HepG2 (cell line): ENCODE measurements at regions not wholly inside any gene's neighbourhood (a gene's known extent, or its start where the extent isn't known, plus 50 kb on each side); places are given as distances from the start of the nearest gene placed in this dataset.

Experiments used
- ATAC-seq: fragments of 200-7000 bp; cut with Tn5 transposase; 3 replicates; pipeline ENCODE4 v1.9.1; 2020; ENCODE audit warnings: mild to moderate bottlenecking, moderate library complexity
- BruUV-seq: library from RNA; stranded (reverse); fragments of 400-500 nt; replicated peaks from 2 replicates; lab custom pipeline; 2021; lab: Mats Ljungman, UMichigan
- CTCF ChIA-PET: fragments of 300-600 bp; formaldehyde crosslinking; extraction: SDS; loops from one replicate; lab custom pipeline; 2021; ENCODE audit warnings: low total read pairs, inconsistent platforms, low intra/inter-chr PET ratio; lab: Yijun Ruan, JAX
- POLR2A ChIA-PET: fragments of 350-600 bp; sonication (Branson Sonifier 250); formaldehyde crosslinking; loops from one replicate; lab custom pipeline; 2020; ENCODE audit warnings: antibody characterized with exemption, inconsistent platforms; lab: Yijun Ruan, JAX
- DNase-seq: peaks from one replicate; pipeline ENCODE4 v3.0.0-alpha.2; 2015; ENCODE audit warnings: low spot score
- FAIRE-seq: peaks from 3 replicates; lab custom pipeline; 2011; peaks lifted over from hg19 to GRCh38; lab: Jason Lieb, UNC
- H2AFZ ChIP-seq: one replicate; pipeline ENCODE4 v1.6.1; 2011; ENCODE audit warnings: low read length, inconsistent platforms
- H3K27ac ChIP-seq: fragments of 300-600 bp; 3 replicates; pipeline ENCODE4 v1.8.0; 2011; ENCODE audit warnings: mixed run types, mild to moderate bottlenecking, mixed read lengths, low read length, inconsistent platforms; ENCODE audit not compliant: insufficient read depth; ENCODE audit errors: extremely low read length
- H3K27me3 ChIP-seq, 2 experiments: fragments of 200-600 bp in 1 of 2; 2 replicates in 1 of 2; 3 replicates in 1 of 2; pipeline versions ENCODE4 v1.6.0 to v1.8.0; 2011; ENCODE audit warnings: low read length in 2 of 2, mild to moderate bottlenecking in 2 of 2, moderate library complexity in 2 of 2, inconsistent platforms in 1 of 2; ENCODE audit not compliant: insufficient read depth in 2 of 2, control insufficient read depth in 1 of 2
- H3K36me3 ChIP-seq, 2 experiments: fragments of 200-600 bp in 1 of 2; replicated peaks in 1 of 2; 2 replicates in 1 of 2; 3 replicates in 1 of 2; pipeline versions ENCODE4 v1.5.1 to v1.8.0; 2011; ENCODE audit warnings: low read length in 2 of 2, inconsistent platforms in 1 of 2; ENCODE audit not compliant: insufficient read depth in 2 of 2, control insufficient read depth in 1 of 2
- H3K4me1 ChIP-seq: 2 replicates; pipeline ENCODE4 v1.5.1; 2012; ENCODE audit warnings: low read length, inconsistent platforms; ENCODE audit not compliant: insufficient read depth
- H3K4me2 ChIP-seq: 2 replicates; pipeline ENCODE4 v1.6.0; 2011; ENCODE audit warnings: low read depth, low read length, inconsistent platforms
- H3K4me3 ChIP-seq, 3 experiments: fragments of 200-600 bp in 1 of 3; sonication (generic), shearing (Covaris generic) in 1 of 3; replicated peaks in 1 of 3; 2 replicates each; pipeline ENCODE4 v1.5.1; 2011 to 2016; ENCODE audit warnings: low read length in 3 of 3, inconsistent platforms in 2 of 3, low read depth in 2 of 3, mild to moderate bottlenecking in 2 of 3, control low read depth in 1 of 3, mixed read lengths in 1 of 3; ENCODE audit not compliant: insufficient read depth in 1 of 3
- H3K79me2 ChIP-seq: one replicate; pipeline ENCODE4 v1.6.1; 2011; ENCODE audit warnings: low read length, inconsistent platforms; ENCODE audit not compliant: insufficient read depth
- H3K9ac ChIP-seq: 2 replicates; pipeline ENCODE4 v1.6.0; 2011; ENCODE audit warnings: mild to moderate bottlenecking, low read depth, low read length, inconsistent platforms; ENCODE audit not compliant: insufficient read depth
- H3K9me3 ChIP-seq: 2 replicates; pipeline ENCODE4 v1.5.1; 2012; ENCODE audit warnings: mild to moderate bottlenecking, low read length
- H4K20me1 ChIP-seq: 2 replicates; pipeline ENCODE4 v1.6.0; 2011; ENCODE audit warnings: inconsistent platforms, mild to moderate bottlenecking, low read length, moderate library complexity; ENCODE audit not compliant: insufficient read depth
- FOXP1 ChIP-seq, 2 experiments: fragments of 450-650 bp in 1 of 2; IDR thresholded peaks; 2 replicates each; pipeline ENCODE4 v1.6.1; 2017 to 2018; ENCODE audit warnings: antibody characterized with exemption in 1 of 2
- PLRG1 ChIP-seq: fragments of 450-650 bp; conservative IDR thresholded peaks from 2 replicates; pipeline ENCODE4 v1.6.1; 2016
- PRPF4 ChIP-seq: fragments of 200-400 bp; formaldehyde crosslinking; IDR thresholded peaks from 2 replicates; pipeline ENCODE4 v1.6.1; 2016; ENCODE audit warnings: low read length, low read depth; ENCODE audit not compliant: poor library complexity, severe bottlenecking
- SMAD1 ChIP-seq: sonication (generic); formaldehyde crosslinking; IDR thresholded peaks from 2 replicates; pipeline ENCODE4 v1.4.0; 2020; ENCODE audit warnings: missing genetic modification reagents, low read depth, mild to moderate bottlenecking, borderline replicate concordance
- ZBTB4 ChIP-seq: sonication (generic); formaldehyde crosslinking; IDR thresholded peaks from 2 replicates; pipeline ENCODE4 v1.4.0; 2020; ENCODE audit warnings: missing genetic modification reagents, mild to moderate bottlenecking, borderline replicate concordance
- ZNF3 ChIP-seq: IDR thresholded peaks from 2 replicates; pipeline ENCODE4 v1.7.0; 2017; ENCODE audit warnings: inconsistent platforms
- ZNF354B ChIP-seq: sonication (generic); formaldehyde crosslinking; IDR thresholded peaks from 2 replicates; pipeline ENCODE4 v1.8.0; 2022; ENCODE audit warnings: mild to moderate bottlenecking, missing genetic modification reagents
- ZNF567 ChIP-seq: sonication (generic); formaldehyde crosslinking; IDR thresholded peaks from 2 replicates; pipeline ENCODE4 v1.8.1; 2023; ENCODE audit warnings: mild to moderate bottlenecking, missing genetic modification reagents, borderline replicate concordance
- WGBS: methylation state at CpG from one replicate; pipeline ENCODE4 v1.1.6; 2017; ENCODE audit warnings: low lambda C conversion rate; 5-methylcytosine and 5-hydroxymethylcytosine counted together
- in situ Hi-C: cut with HindIII; loops from 2 replicates; pipeline ENCODE4 v1.10.0; 2017; ENCODE audit warnings: low pct_unique_long_range_greater_than_20kb; ENCODE audit not compliant: extremely low pct_ligation_motif_present
- intact Hi-C: fragments of 100-400 bp; cut with micrococcal nuclease; formaldehyde crosslinking; loops from one replicate; pipeline ENCODE4 v1.10.0; 2022; ENCODE audit not compliant: unreplicated experiment
- TF ChIP-seq, protein P1 (sequence below): sonication (generic); formaldehyde crosslinking; IDR thresholded peaks from 2 replicates; pipeline ENCODE4 v1.5.0; 2020; ENCODE audit warnings: missing genetic modification reagents

DNA sequence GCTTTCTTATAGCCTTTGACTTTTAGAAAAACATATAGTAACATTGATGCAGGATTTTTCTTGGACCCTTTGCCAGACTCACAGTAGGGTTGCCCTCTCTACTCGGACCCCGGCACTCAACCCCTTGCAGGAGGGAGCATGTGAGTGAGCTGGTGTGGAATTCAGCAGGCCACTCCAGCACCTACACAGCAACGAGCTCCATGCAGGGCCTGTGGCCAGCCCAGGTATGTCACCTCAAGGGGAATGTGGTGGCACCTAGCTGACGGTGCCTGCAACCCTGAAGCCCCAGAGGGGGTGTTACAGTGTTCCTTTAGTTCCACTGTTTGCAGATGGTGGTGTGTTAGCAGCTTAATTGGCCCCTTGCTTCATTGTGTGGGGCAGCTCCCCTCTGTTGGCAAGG lies 414.9 kb downstream of the KCNJ2 start:
- in situ Hi-C loops (no loop called here), intact Hi-C loops (no loop called here)
- DNase-seq (no peak), ATAC-seq (no peak), FAIRE-seq (no peak)
- POLR2A ChIA-PET, result no interaction called here
- no peak for TF ChIP-seq FOXP1 (IDR thresholded peaks at IDR 0.05)
- TF ChIP-seq FOXP1 (CRISPR knock-in tag; IDR thresholded peaks at IDR 0.05), result no peak
- no peak for TF ChIP-seq ZNF354B (CRISPR knock-in tag)
- TF ChIP-seq ZNF567 (CRISPR knock-in tag), result no peak
- no peak for TF ChIP-seq ZBTB4
- Histone ChIP-seq H3K27me3 (no peaks in the 10 kb centered on the region), H3K36me3 (no peaks in the 10 kb centered on the region), H3K27ac (no peak overlapping the region), H3K4me3 (no peak overlapping the region), H4K20me1 (no peaks in the 10 kb centered on the region), H2AFZ (no peak overlapping the region), H3K9ac (no peak overlapping the region), H3K4me2 (no peak overlapping the region), H3K4me1 (no peaks in the 10 kb centered on the region), H3K9me3 (peaks cover 74% of the 10 kb centered on the region), H3K79me2 (no peaks in the 10 kb centered on the region)
- WGBS, result 4% methylated on average over 4 of the region's 4 CpGs
- no TSS peak for BruUV-seq
- CTCF ChIA-PET, result no interaction called here

DNA sequence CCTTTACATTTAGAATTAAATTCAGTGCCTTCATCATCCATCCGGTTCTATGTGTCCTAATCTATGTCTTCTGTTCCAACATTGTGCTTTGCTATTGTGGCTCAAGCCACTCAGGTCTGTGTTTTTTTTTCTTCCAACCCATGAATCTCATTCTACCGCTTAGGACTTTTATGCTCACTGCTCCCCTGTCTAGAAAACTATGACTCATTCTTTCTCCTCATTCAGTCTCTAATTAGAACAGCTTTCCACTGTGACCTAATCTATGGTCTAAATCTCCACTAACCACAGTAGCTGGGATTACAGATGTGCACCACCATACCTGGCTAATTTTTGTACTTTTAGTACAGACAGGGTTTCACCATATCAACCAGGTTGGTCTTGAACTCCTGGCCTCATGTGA lies 418.7 kb downstream of the KCNJ2 start:
- ATAC-seq (no peak), FAIRE-seq (no peak), DNase-seq (no peak)
- no peaks in the 10 kb centered on the region for H3K36me3 ChIP-seq
- peaks cover 53% of the 10 kb centered on the region for H3K9me3 ChIP-seq
- no peak overlapping the region for H3K4me3 ChIP-seq
- H3K27me3 ChIP-seq, result no peaks in the 10 kb centered on the region
- ChIA-PET CTCF (no interaction called here), POLR2A (no interaction called here)
- in situ Hi-C loops (no loop called here), intact Hi-C loops (no loop called here)
- no peak for TF ChIP-seq SMAD1 (CRISPR knock-in tag)
- no peak for TF ChIP-seq PLRG1
- TF ChIP-seq ZNF3 (CRISPR knock-in tag), result no peak
- no peak for TF ChIP-seq PRPF4
- TF ChIP-seq, protein P1, sequence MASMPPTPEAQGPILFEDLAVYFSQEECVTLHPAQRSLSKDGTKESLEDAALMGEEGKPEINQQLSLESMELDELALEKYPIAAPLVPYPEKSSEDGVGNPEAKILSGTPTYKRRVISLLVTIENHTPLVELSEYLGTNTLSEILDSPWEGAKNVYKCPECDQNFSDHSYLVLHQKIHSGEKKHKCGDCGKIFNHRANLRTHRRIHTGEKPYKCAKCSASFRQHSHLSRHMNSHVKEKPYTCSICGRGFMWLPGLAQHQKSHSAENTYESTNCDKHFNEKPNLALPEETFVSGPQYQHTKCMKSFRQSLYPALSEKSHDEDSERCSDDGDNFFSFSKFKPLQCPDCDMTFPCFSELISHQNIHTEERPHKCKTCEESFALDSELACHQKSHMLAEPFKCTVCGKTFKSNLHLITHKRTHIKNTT (CRISPR knock-in tag), result no peak
- H3K4me1 ChIP-seq, result no peaks in the 10 kb centered on the region
- no peaks in the 10 kb centered on the region for H4K20me1 ChIP-seq
- BruUV-seq, result no TSS peak
- no peak overlapping the region for H3K4me2 ChIP-seq
- H3K9ac ChIP-seq, result no peak overlapping the region
- no peak overlapping the region for H3K27ac ChIP-seq
- H3K79me2 ChIP-seq, result no peaks in the 10 kb centered on the region
- 23% methylated on average over 2 of the region's 2 CpGs for WGBS
- H2AFZ ChIP-seq, result no peak overlapping the region
